NCI-H524 (cell line): ENCODE measurements at regions not wholly inside any gene's neighbourhood (a gene's known extent, or its start where the extent isn't known, plus 50 kb on each side); places are given as distances from the start of the nearest gene placed in this dataset.

Source experiments
- DNase-seq, 2 experiments: peaks; one replicate each; lab custom pipeline; 2025; lab: John Stamatoyannopoulos, UW

DNA sequence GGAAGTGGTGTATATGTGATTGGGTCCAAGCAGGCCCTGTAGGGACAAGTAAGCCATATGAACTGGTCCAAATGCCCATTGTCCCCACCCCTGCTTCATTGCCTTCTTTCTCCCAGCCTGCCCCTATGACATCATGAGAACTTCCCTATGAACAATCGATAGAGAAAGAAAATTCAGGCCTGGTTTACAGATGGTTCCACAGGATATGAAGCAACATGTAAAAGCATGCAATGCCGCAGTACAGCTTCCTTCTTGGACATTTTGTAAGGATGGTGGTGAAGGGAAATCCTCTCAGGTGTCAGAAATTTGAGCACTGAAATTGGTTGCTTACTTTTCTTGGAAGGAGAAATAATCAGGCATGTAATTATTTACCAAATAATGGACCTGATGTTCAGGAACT is 581.7 kb downstream of the MRPL39 start:
- DNase-seq = no peak

GRCh38 chr21:25024639-25025038 is 582.6 kb downstream of the MRPL39 start:
- no peak for DNase-seq

- DNase-seq = no peak
These were observed 601.9 kb downstream of the MRPL39 start for GRCh38 chr21:25005388-25005787.

- DNase-seq = no peak
These were observed 604.6 kb downstream of the MRPL39 start for GRCh38 chr21:25002676-25003075.

DNA sequence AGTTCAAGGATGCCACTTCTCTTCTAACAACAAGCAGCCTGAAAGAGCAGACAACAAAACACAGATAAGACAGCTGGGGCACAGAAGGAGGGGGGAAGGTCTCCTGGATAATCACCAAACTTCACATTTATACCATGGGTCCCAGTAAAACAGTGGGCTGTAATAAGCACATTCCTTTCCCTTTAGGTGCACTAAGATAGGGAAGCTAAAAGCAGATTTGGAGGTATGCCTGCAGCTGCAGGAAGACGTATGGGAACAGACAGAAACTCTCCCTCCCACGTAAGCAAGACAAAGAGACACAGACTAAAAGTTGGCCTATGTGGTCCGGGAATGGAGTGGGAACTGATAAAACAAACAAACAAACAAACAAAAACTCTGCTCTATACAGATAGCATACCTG is 612.1 kb downstream of the MRPL39 start:
- DNase-seq = no peak

DNA sequence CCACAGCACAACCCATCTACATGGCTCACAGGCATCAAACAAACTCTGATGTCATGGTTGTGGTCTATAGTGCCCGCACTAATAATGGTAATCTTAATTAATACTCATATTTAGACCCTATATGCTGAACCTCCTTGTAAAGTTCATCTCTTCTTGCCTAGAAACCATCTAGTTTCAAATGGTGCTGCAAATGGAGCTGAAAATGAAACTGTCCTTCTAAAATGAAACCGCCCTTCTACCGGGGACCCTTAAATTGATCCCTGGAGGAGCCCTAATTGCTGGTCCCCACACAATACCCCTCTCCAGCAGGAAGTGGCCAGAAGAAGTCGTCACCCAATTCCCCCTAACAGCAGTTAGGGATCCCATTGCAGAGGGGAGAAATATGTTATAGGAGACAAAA is 612.6 kb downstream of the MRPL39 start:
- no peak for DNase-seq

DNA sequence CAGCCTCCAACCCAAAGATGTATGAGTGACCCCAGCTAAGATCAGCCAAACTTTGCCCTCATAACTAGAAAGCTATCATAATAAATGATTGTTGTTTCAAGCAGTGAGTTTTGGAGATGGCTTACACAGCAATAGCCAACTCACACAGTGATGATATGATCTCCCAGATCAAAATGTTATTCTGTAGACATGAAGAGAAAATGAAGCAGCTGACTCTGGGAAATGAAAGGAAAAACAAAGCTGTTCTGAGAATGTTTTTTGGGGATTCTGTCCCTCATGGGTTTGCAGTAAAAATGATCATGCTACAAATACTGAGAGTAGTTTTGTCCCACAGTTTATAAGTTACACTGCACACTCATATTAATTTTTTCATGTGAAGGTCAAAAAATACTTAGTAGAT is 617.8 kb downstream of the MRPL39 start:
- no peak for DNase-seq

GRCh38 chr21:24988941-24989340 is 618.3 kb downstream of the MRPL39 start:
- DNase-seq = no peak

DNA sequence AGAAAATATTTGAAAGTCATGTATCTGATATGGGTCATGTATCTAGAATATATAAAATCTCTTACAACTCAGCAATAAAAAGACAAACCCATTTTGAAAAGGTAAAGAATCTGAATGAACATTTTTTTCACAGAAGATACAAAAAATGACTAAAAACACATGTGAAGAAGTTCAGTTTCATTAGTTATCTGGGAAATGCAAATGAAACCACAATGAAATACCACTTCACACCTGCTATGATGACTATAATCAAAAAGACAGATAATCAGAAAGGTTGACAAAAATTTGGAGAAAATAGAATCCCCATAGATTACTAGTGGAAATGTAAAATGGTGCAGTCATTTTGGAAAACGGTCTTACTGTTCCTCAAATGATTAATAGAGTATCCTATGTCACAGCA is 631.0 kb downstream of the MRPL39 start:
- DNase-seq = no peak

- no peak for DNase-seq
These were observed 638.2 kb downstream of the MRPL39 start for GRCh38 chr21:24969068-24969467.

DNA sequence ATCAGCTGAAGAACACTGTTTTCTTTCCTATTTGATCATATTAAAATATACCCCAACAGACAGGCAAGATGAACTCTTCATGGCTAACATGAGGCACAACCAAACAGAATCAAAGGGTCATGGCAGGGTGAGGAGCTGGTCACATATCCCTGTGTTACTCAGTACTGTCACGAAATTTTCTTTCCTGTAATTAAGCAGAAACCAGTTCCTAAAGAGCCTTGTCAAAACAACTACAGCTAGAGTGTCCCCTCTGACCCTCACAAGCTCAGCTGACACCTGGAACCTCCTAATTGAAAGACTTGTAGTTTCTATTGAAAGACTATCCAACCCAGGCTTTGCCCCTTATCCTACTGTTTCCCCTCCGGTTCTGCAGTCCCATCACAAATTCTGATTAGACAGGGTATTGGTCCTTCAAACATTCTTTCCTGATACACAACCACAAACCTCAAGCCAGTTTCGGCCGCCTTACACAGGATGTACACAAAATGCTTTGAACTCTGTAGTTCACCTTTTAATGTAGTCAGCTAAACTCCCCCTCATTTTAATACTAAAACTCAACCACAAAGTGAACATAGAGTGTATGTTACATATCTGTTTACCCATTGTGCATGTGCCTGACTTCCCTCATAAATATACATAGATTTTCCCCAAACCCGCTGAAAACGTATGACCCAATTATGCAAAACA is 651.9 kb downstream of the MRPL39 start:
- DNase-seq = no peak

GRCh38 chr21:24948186-24948585 is 659.1 kb downstream of the MRPL39 start:
- no peak for DNase-seq

GRCh38 chr21:24945910-24946309 is 661.4 kb downstream of the MRPL39 start:
- DNase-seq = no peak

- no peak for DNase-seq
These were observed 665.7 kb downstream of the MRPL39 start for GRCh38 chr21:24941316-24942185.

- no peak for DNase-seq
These were observed 668.0 kb downstream of the MRPL39 start for GRCh38 chr21:24939291-24939690.

DNA sequence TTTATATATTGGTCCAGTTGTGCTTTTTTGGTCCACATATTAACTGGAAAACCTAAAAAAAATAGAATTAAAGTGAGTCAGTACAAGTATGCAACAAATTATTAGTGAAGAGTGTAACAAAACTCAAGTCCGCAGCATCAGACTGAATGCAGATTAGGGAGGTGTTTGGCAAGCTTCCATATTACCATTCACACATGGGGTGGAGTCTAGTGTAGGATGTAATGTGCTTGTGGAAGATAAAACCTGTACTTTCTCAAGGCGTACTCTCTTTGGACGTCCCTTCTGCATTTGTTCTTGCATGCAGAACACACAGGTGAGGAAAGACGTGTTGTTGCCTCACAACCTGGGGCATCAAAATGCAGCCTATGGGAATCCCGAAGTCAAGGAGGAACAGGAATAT is 668.7 kb downstream of the MRPL39 start:
- DNase-seq = no peak

DNA sequence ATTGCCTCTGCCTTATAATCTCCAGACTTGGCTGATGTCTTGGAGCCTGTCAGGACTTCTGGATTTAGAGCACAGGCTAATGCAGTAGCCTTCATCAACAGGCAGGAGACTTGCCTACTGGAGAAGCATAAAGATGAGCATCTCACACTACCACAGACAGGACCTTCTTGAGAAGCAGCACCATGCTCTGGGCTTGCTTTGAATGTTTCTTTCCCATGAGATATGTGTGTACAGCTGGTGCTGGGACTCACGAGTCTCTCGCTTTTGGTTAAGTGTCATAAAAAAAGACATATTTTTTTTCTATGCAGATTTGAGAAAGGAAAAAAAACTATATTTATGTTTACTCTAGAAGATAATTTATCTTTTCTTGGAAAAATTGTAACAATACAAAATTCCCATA is 671.3 kb downstream of the MRPL39 start:
- DNase-seq = no peak

DNA sequence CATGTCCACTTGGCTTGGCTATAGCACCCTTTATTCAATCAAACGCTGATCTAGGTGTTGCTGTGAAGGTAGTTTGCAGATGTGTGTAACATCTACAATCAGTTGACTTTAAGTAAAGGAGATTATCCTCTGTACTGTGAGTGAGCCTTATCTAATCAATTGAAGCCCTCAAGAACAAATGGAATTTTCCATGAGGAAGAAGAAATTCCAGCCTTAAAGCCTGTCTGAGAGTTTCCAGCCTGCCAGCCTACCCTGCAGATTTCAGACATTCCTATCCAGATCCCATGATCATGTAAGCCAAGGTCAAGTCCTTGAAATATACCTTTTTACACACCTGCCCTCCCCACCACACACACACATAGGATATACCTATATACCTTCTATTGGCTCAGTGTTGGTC is 696.7 kb downstream of the MRPL39 start:
- no peak for DNase-seq

- DNase-seq = no peak
These were observed 703.2 kb downstream of the MRPL39 start for GRCh38 chr21:24903994-24904635.

- DNase-seq = no peak
These were observed 708.1 kb downstream of the MRPL39 start for GRCh38 chr21:24899138-24899537.

GRCh38 chr21:24897883-24898282 is 709.4 kb downstream of the MRPL39 start:
- no peak for DNase-seq

DNA sequence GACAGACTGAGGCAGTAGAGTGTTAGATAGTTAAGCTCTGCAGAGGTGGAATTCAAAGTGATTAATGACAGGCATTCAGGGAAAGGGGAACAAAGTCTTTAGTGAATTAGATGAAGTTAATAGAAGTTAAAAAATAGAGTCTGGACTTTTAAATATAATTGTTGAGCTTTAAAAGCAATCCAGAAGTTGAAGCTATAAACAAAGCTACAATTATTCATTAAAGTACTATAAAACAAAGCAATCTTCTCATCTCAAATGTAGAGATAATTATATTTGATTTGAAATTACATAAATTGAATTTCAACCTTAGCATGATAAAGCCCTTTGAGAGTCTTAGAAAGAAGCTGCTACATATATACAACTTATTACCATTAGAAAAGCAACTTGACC is 710.6 kb downstream of the MRPL39 start:
- DNase-seq = no peak
